Astrocyte (in vitro differentiated cells and primary cell): ENCODE measurements at regions not wholly inside any gene's neighbourhood (a gene's known extent, or its start where the extent isn't known, plus 50 kb on each side); places are given as distances from the start of the nearest gene placed in this dataset.

Experiments
- EZH2 ChIP-seq: IDR thresholded peaks from 2 replicates; pipeline ENCODE4 v1.6.1; 2012; ENCODE audit warnings: mild to moderate bottlenecking, low read length, inconsistent platforms; ENCODE audit not compliant: insufficient read depth
- TF ChIP-seq, protein P1 (sequence below): IDR thresholded peaks from 2 replicates; pipeline ENCODE4 v1.5.1; 2011; ENCODE audit warnings: low read depth, mild to moderate bottlenecking, inconsistent platforms, low read length, moderate library complexity; ENCODE audit not compliant: insufficient read depth

DNA sequence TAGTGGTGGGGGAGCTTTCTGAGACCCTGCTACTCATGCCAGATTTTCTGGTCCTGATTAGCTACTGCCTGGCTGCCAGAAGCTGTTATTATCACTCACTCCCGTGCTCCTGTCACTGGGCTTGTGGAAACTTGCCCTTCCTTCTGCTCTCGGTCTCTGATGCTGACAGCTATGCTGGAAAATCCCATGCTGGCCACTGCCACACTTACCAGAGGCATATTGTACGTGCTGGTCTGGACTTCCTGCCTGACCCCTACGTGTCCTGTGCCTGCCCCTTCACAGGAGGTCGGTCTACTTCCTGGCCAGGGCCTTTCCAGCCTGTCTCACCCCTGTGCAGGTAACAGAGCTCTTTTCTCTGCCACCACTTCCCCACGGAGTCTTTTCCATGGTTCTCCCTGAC is 149.4 kb upstream of the PLEKHG7 start:
- TF ChIP-seq, protein P1, sequence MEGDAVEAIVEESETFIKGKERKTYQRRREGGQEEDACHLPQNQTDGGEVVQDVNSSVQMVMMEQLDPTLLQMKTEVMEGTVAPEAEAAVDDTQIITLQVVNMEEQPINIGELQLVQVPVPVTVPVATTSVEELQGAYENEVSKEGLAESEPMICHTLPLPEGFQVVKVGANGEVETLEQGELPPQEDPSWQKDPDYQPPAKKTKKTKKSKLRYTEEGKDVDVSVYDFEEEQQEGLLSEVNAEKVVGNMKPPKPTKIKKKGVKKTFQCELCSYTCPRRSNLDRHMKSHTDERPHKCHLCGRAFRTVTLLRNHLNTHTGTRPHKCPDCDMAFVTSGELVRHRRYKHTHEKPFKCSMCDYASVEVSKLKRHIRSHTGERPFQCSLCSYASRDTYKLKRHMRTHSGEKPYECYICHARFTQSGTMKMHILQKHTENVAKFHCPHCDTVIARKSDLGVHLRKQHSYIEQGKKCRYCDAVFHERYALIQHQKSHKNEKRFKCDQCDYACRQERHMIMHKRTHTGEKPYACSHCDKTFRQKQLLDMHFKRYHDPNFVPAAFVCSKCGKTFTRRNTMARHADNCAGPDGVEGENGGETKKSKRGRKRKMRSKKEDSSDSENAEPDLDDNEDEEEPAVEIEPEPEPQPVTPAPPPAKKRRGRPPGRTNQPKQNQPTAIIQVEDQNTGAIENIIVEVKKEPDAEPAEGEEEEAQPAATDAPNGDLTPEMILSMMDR = no peak
- no peak for TF ChIP-seq EZH2
